ENCODE measurements at regions not wholly inside any gene's neighbourhood (a gene's known extent, or its start where the extent isn't known, plus 50 kb on each side); places are given as distances from the start of the nearest gene placed in this dataset.

- H3K9ac ChIP-seq (ENCODE audit: control insufficient read depth, insufficient read depth, low read length): no peak overlapping the region
- RAD21 ChIA-PET (ENCODE audit: unreplicated experiment): no interaction called here
- H3K4me2 ChIP-seq (ENCODE audit: control insufficient read depth, insufficient read depth): no peak overlapping the region
- no peak for FAIRE-seq
- intact Hi-C loops (cut with micrococcal nuclease; ENCODE audit: unreplicated experiment) (no loop called here), in situ Hi-C loops (cut with MboI) (no loop called here)
- POLR2A ChIA-PET: interaction anchor here (0.6 kb wide), 1 partner anchor 14 kb away, joined by 4 read pairs; no protein-coding TSS in a partner anchor
- H3K27me3 ChIP-seq (replicated peaks in 1 of 2; ENCODE audit: control insufficient read depth in 2 of 2, insufficient read depth in 2 of 2, low read length in 1 of 2): no peaks in the 10 kb centered on the region
- H3K79me2 ChIP-seq (ENCODE audit: control insufficient read depth, insufficient read depth, low read length): no peaks in the 10 kb centered on the region
- no peak for ATAC-seq
- CTCF ChIA-PET: interaction anchor here (1.4 to 2.1 kb wide), 3 partner anchors 21 to 85 kb away, joined by 3 to 5 read pairs (median 4); no protein-coding TSS in a partner anchor
- H2AFZ ChIP-seq (ENCODE audit: control insufficient read depth, low read depth, low read length): no peak overlapping the region
- SMC1A ChIA-PET (ENCODE audit: uncharacterized antibody, unreplicated experiment): interaction anchor here (0.9 to 2.6 kb wide), 3 partner anchors 9 to 112 kb away, joined by 3 to 15 read pairs (median 4); no protein-coding TSS in a partner anchor
- H3K9me3 ChIP-seq (replicated peaks; ENCODE audit: control insufficient read depth, insufficient read depth, low read length): no peaks in the 10 kb centered on the region
- H3K4me1 ChIP-seq (ENCODE audit: control insufficient read depth, insufficient read depth, low read length): no peaks in the 10 kb centered on the region
- no peaks in the 10 kb centered on the region for H4K20me1 ChIP-seq (ENCODE audit: control insufficient read depth, insufficient read depth)
- no peak for DNase-seq (ENCODE audit: low read depth, low spot score)
- H3K27ac ChIP-seq (ENCODE audit: control insufficient read depth, insufficient read depth): no peak overlapping the region
- no TSS peak for BruUV-seq (replicated peaks)
- TF ChIP-seq SMAD1 (IDR thresholded peaks at IDR 0.05; ENCODE audit: low read depth, partially characterized antibody) (no peak), E2F8 (IDR thresholded peaks at IDR 0.05; ENCODE audit: low read depth, partially characterized antibody) (no peak), RUNX3 (IDR thresholded peaks at IDR 0.05; ENCODE audit: low read length) (no peak), JUNB (IDR thresholded peaks at IDR 0.05) (no peak)
- H3K36me3 ChIP-seq (ENCODE audit: control insufficient read depth in 2 of 2, insufficient read depth in 2 of 2, low read length in 1 of 2): no peaks in the 10 kb centered on the region
- 88% methylated on average over 1 of the region's 1 CpG for WGBS (ENCODE audit: insufficient coverage, insufficient replicate concordance, low lambda C conversion rate, missing lambda C conversion rate)
- H3K4me3 ChIP-seq: no peak overlapping the region
Measured at GRCh38 chr5:96074460-96074859, 112.8 kb upstream of the ELL2 start.

GRCh38 chr5:96072791-96073165 lies 111.1 kb upstream of the ELL2 start:
- Histone ChIP-seq H3K27ac (ENCODE audit: control insufficient read depth, insufficient read depth) (no peak overlapping the region), H3K27me3 (replicated peaks in 1 of 2; ENCODE audit: control insufficient read depth in 2 of 2, insufficient read depth in 2 of 2, low read length in 1 of 2) (no peaks in the 10 kb centered on the region), H3K4me3 (no peak overlapping the region), H3K79me2 (ENCODE audit: control insufficient read depth, insufficient read depth, low read length) (no peaks in the 10 kb centered on the region), H3K36me3 (ENCODE audit: control insufficient read depth in 2 of 2, insufficient read depth in 2 of 2, low read length in 1 of 2) (no peaks in the 10 kb centered on the region), H3K4me2 (ENCODE audit: control insufficient read depth, insufficient read depth) (no peak overlapping the region), H4K20me1 (ENCODE audit: control insufficient read depth, insufficient read depth) (no peaks in the 10 kb centered on the region), H3K9ac (ENCODE audit: control insufficient read depth, insufficient read depth, low read length) (no peak overlapping the region), H3K4me1 (ENCODE audit: control insufficient read depth, insufficient read depth, low read length) (no peaks in the 10 kb centered on the region), H2AFZ (ENCODE audit: control insufficient read depth, low read depth, low read length) (no peak overlapping the region), H3K9me3 (replicated peaks; ENCODE audit: control insufficient read depth, insufficient read depth, low read length) (no peaks in the 10 kb centered on the region)
- ChIA-PET POLR2A (no interaction called here), RAD21 (ENCODE audit: unreplicated experiment) (no interaction called here), SMC1A (ENCODE audit: uncharacterized antibody, unreplicated experiment) (interaction anchor here (0.8 kb wide), 1 partner anchor 203 kb away, joined by 3 read pairs; no protein-coding TSS in a partner anchor), CTCF (no interaction called here)
- DNase-seq (ENCODE audit: low read depth, low spot score): no peak
- no TSS peak for BruUV-seq (replicated peaks)
- FAIRE-seq: no peak
- in situ Hi-C loops (cut with MboI): no loop called here
- no peak for ATAC-seq
- WGBS (ENCODE audit: insufficient coverage, insufficient replicate concordance, low lambda C conversion rate, missing lambda C conversion rate): 92% methylated on average over 3 of the region's 3 CpGs
- intact Hi-C loops (cut with micrococcal nuclease; ENCODE audit: unreplicated experiment): no loop called here
- no peak for TF ChIP-seq POLR2AphosphoS5 (IDR thresholded peaks at IDR 0.05; ENCODE audit: low read length)
- no peak for TF ChIP-seq ZBED1 (IDR thresholded peaks at IDR 0.05; ENCODE audit: borderline replicate concordance)
- TF ChIP-seq MYB (IDR thresholded peaks at IDR 0.05; ENCODE audit: borderline replicate concordance, low read depth, low read length): no peak
- TF ChIP-seq ZNF274 (IDR thresholded peaks at IDR 0.05; ENCODE audit: insufficient read depth, insufficient read length): no peak
- TF ChIP-seq IRF3 (IDR thresholded peaks at IDR 0.05): no peak
- no peak for TF ChIP-seq ZNF687 (IDR thresholded peaks at IDR 0.05)
- TF ChIP-seq MEF2B (IDR thresholded peaks at IDR 0.05; ENCODE audit: partially characterized antibody, poor library complexity, severe bottlenecking): no peak
